Right lobe of liver (tissue), 4 donors: ENCODE measurements at regions not wholly inside any gene's neighbourhood (a gene's known extent, or its start where the extent isn't known, plus 50 kb on each side); places are given as distances from the start of the nearest gene placed in this dataset.
"Not testable (repeated sequence)": the region's sequence is repeated elsewhere in the genome, so short reads cannot be mapped to it uniquely, and the experiment has no call there.

Experiments
- CTCF ChIP-seq, 4 donors: fragments of 200-600 bp in 3 of 4; fragments of 450-650 bp in 1 of 4; IDR thresholded peaks; one replicate each; pipeline versions ENCODE4 v1.5.1 to v1.8.0; 2016 to 2022; ENCODE audit warnings: antibody characterized with exemption in 4 of 4, mild to moderate bottlenecking in 2 of 4
- POLR2A ChIP-seq: fragments of 450-650 bp; IDR thresholded peaks from one replicate; pipeline ENCODE4 v1.6.1; 2017; ENCODE audit warnings: antibody characterized with exemption, mild to moderate bottlenecking
- donor health status: DM: no; HTN: no; CAD: no.
- donor health status: DM: no; HTN: no; CAD: no.
- donor health status: DM: no; HTN: yes; CAD: no.

DNA sequence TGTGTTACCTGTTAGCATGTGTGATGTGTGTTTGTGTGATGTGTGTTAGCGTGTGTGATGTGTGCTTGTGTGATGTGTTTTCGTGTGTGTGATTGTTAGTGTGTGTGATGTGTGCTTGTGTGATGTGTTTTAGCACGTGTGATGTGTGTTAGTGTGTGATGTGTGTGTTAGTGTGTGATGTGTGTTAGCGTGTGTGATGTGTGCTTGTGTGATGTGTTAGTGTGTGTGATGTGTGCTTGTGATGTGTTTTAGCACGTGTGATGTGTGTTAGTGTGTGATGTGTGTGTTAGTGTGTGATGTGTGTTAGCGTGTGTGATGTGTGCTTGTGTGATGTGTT lies 68.4 kb upstream of the CFAP46 start:
- TF ChIP-seq CTCF (IDR thresholded peaks at IDR 0.05); POLR2A: not testable (repeated sequence)
